HTR-8/SVneo (cell line): ENCODE measurements at regions not wholly inside any gene's neighbourhood (a gene's known extent, or its start where the extent isn't known, plus 50 kb on each side); places are given as distances from the start of the nearest gene placed in this dataset.
A peak's percentile ranks its signal among the peaks of the same experiment; 100 is the strongest.
"Not testable (repeated sequence)": the region's sequence is repeated elsewhere in the genome, so short reads cannot be mapped to it uniquely, and the experiment has no call there.

Source experiments
- DNase-seq: peaks from one replicate; pipeline ENCODE4 v3.0.0; 2011; ENCODE audit warnings: low spot score, mixed read lengths; ENCODE audit not compliant: insufficient read length
- FAIRE-seq: peaks from 2 replicates; lab custom pipeline; 2011; peaks lifted over from hg19 to GRCh38; lab: Jason Lieb, UNC

DNA sequence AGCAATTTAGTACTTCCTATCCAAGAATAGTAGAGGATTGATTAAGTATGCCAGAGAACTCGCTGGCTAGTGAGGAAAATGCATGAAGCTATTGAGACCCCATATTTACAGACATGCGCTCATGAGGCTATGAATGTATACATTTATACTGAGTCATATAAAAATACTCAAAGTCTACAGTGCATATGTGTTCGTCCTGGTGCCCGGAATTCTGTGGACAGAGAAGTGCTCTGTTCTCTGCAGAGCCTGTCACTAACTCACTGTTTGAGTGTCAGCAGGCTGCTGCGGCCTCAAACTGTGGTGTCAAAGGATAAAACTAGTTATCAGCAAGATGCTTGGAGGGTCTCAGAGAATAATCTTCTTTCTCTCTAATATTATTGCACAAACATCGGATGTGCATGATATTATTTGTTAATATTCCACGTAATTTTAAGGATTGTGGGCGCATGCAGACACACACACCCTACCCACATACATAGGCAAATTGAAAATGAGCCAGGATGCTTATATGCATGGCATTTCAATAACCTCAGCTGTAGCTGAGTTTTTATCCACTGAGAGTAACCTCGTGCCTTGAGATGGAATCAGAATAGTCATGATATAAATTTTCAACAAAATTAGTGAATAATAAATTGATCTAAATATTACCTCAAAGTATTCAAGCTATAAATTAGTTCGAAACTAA is 50.0 kb upstream of the TSC22D2 start:
- FAIRE-seq: no peak
- no peak for DNase-seq

DNA sequence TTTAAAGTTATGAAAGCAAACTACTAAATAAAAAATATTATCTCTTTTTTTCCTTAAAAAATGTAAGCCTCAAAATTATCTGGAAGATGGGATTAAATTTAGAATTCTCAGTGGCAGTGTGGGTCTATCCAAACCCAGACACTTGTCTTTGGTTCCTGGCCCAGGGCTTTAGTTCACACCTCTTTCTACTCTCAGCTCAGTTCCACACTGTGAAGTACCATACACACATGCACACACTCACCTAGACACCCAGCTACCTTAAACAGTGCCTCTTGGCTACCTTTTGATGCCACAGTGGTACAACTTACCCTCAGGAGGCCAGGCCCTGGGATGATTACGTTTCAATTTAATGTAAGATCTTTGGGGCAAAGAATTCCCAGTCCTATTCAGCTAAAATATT is 51.0 kb upstream of the TSC22D2 start:
- FAIRE-seq (no peak), DNase-seq (no peak)

DNA sequence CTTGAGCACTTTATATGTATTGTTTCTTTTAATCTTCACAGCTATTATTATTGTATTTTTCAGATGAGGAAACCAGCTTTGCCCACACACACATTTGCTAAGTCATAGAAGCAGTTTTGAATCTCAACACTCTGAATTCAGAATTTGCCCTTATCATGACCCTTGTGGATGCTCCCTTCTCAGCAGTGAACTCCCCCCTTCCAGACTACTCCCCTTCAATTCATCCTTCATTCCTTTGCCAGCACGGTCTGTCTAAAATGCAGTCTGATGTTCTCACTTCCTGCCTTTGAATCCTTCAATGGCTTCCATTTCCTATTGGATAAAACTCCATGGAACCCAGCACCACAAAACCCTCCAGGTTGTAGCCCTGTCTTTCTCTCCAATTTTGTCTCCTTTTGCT is 52.5 kb upstream of the TSC22D2 start:
- FAIRE-seq: no peak

DNA sequence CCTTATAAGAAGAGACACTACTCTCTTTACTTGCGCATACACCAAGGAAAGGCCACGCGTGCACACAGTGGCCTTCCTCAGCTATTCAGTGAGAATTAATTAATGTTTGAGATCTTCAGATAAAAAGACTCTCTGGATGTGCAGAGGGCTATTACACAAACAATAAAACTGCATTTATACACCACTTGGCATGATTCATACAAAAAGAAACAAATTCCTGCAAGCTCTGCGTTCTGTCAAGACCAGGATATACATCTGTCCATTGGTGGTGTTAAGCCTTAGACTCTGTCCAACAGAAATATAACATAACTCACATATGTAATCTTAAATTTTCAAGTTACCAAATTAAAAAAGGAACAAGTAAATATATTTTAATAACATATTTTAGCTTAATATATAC is 55.2 kb upstream of the TSC22D2 start:
- FAIRE-seq (no peak), DNase-seq (no peak)

More for the DNA sequence above, 52.5 kb upstream of the TSC22D2 start:
- DNase-seq: no peak

DNA sequence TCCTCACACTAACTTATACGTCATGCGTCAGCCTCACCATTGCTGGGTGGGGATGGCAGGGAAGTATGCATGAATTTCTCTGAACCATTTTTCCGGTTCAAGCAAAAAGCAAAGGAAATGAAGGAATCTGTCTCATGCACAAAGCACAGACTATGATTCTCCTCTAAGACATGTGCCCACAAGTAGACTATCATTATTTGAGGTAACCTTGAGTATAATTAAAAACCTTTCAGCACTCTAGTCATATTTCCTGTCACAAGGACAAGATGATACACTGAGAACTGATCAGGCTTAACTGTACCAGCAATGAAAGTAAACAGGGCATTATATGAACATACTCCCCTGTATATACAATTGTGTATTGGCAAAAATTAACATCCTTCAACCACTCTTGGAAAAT is 56.7 kb upstream of the TSC22D2 start:
- FAIRE-seq (no peak), DNase-seq (no peak)

DNA sequence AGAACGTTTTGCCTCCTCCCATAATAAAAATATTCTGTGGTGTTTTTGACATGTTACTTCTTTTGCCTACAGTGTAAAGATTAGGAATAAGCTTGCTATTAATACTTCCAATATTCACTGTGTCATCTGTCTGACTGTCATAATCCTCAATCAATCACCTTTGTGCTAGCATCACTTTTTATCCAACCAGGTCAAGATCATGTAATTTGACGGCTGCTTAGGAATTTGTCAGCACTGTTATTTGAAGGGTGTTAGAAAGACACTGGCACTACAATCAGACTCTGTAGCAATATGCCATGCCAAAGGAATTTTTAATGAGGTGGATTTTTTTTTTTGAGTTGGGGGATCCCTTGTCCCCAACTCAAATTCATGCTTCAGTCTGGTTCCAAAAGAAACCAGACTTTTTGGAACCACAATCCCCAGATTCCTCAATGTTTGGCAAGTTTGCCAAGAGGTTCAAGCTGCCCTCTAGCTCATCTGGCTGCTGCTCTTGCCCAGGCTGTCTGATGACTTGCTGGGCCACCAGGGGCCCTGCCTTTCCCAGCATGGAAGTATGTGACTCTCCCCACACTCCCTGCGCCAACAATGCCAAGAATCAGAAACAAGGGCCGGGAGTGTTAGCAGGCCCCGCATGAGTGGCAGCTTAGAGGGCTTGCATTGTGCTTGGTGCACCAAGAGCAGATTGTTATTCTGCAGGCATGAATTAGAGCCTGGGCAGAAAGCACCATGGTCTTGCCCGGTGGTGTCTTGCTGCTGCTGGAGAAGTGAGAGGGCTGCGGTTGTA is 58.6 kb upstream of the TSC22D2 start:
- no peak for FAIRE-seq
- DNase-seq: no peak

DNA sequence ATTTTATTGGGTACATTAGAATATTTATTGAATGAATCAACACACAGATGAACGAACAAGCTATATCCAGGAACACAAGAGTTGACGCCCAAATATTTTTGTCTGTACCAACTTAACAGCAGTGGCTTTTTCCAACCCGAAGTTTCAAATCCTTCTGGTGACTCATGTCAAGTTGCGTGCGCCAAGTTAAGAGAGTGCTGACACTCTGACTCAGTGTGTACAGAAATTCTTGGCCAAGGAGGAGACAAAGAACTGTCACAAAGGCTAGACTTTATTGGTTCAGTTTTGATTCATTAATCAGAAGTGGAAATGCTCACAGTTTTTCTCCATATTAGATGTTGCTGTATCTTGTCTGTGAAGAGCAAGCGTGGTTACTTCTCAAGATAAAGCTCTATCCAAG is 59.6 kb upstream of the TSC22D2 start:
- FAIRE-seq (no peak), DNase-seq (peak; percentile 73)

DNA sequence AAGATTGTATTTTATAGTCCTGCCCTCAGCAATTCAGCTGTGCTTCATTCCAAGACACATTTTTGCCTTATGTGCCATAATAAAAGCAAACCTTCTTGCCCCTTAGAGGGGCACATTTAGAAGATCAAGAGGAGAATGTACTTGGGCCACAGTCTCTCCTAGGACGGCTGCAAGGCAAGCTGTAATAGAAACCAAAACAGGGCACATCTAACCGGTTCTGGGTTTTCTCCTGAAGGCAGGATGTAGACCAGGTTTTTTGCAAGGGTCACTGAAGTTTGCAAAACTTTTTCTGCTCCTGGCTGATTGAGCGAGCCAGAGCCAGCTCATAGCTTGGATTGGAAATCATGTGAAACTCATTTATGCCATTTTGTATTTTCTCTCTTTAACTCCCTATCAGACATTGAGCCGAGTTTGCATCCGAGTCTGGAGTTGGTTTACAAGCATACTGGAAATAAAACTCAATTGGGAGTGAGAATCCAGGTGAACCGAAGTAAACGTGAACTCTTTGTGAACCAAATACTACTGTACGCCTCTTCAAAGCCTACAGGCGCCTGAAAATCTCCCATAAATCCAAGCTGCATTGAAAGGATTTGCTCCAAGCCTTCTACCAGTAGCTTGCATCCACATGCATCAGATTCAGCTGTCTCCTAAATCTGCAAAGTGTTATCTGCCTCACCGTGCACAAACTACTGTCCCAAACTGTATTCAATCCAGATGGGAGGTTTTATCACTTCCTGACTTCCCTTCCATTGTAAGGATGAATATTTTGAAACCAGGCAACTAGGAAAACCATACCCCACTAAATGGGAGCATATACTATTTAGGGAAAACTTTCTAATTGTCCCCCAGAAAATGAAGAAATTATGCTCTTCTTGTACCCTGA is 60.9 kb upstream of the TSC22D2 start:
- FAIRE-seq (no peak), DNase-seq (no peak)

DNA sequence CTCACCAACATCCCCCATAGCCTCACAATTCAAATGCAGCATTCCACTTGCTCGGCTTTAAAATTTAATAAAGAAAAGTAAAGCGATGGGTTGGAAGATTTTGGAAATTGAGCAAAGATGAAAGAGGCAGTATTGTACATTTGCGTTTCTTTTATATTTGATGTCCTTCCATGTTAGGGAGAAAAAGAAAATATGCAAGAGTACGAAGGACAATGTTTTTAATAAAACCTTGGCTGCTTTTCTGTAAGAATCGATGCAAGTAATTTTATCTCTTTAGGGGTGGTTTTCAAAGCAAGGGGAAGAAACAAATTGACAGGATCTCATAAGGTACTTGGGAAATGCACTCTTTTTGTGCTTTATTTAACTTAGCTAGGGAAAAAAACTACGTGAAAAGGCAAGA is 61.8 kb upstream of the TSC22D2 start:
- FAIRE-seq (no peak), DNase-seq (no peak)

DNA sequence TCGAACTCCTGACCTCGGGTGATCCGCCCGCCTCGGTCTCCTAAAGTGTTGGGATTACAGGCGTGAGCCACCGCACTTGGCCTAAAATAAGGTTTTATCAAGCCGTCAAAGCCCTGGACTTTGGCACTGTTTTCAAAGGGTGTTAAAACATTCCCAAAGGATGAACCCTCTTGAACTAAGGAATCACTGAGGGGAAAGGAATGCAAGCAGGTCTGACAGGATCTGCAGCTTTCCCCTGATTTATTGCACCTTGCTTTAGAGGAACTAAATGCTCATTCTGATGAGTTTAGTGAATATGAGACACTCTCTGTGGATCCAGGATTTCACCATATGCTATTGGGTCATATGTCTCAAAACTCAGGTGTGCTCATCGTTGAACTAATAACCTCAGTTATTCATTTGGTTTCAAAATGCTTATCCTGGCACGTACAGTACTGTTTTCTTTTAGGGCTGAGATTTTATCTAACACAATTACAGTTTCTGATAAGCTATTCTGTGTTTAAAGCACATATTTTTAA is 63.0 kb upstream of the TSC22D2 start:
- FAIRE-seq (peak; percentile 31), DNase-seq (peak; percentile 69)

DNA sequence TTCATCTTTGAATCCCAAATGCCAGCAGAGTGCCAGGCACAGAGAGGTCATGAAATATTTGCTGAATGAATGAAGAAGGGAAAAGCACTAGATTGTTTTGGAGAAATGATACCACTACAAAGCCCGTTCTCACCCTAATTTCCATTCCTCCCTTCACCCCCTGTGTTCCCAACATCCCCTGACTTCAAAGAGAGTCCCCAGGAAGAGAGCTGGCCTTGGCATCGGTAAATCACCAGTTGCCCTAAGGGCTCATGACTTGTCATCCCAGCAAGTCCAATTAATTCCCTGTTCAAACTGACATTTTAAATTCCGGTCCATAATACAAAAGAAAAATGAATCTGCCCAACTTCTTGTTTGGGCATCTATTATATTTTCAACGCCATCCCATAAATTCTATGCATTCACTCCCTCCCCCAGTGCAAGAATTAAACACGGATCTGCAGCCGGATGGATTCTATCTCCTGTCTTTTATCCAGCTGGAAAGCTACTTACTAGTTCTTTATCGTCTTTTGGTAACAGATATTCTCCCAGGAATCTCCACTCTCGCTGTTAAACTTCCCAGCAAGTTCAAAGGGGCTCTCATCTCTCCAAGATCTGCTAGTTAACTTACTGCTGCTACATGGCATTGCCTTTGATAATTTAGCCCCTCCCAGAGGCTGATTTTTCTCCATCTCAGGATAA is 63.9 kb upstream of the TSC22D2 start:
- DNase-seq (no peak), FAIRE-seq (no peak)

DNA sequence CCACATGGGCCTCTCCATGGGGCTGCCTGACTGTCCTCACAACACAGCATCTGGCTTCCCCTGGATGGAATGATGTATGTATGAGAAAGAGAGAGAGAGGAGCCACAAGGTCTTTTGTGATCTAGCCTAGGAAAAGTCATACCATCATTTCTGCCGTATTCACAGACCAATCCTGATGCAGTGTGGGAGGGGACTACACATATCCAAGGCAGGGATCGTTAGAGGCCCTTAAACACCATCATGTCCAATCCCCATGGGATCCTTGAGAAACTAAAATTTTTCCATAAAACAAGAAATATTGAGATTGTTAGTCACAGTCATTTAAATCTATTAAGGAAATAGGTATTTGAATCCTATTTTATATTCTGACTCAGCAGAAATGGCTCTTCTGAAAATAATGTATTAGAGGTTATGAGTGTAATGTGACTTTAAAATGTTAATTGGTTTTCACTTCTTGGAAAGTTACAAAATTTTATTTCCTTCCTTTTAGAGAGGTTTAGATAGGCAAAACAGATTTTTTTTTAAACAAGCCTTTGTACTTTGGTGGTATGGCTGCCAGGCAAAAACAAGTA is 65.1 kb upstream of the TSC22D2 start:
- FAIRE-seq (no peak), DNase-seq (no peak)

DNA sequence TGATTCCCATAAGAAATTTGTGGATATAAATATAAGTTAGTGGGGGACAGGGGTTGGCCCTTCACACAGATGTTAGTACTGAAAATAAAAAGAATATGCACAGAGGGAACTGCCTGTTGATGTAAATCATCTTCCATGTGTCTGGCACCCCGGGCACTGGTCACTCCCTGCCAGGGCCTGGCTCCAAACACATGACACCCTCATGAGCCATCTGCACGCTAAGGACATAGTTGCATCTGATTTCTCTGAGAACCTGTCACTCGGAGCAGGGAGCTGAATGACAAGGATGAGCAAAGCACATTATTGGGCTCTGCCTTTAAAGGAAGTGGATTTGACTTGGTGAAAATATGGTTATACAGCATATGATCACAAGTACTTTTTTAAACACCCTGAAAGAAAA is 66.2 kb upstream of the TSC22D2 start:
- FAIRE-seq: no peak
- no peak for DNase-seq

DNA sequence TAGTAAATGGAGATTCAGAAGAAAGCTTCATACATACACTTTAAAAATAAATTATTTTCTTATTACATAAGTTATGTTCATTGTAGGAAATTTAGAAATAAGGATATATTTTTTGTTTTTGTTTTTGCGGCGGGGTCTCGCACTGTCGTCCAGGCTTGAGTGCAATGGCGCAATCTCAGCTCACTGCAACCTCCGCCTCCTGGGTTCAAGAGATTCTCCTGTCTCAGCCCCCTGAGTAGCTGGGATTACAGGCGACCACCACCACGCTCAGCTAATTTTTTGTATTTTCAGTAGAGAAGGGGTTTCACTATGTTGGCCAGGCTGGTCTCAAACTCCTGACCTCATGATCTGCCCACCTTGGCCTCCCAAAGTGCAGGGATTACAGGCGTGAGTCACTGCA is 71.7 kb upstream of the TSC22D2 start:
- not testable (repeated sequence) for FAIRE-seq, DNase-seq

DNA sequence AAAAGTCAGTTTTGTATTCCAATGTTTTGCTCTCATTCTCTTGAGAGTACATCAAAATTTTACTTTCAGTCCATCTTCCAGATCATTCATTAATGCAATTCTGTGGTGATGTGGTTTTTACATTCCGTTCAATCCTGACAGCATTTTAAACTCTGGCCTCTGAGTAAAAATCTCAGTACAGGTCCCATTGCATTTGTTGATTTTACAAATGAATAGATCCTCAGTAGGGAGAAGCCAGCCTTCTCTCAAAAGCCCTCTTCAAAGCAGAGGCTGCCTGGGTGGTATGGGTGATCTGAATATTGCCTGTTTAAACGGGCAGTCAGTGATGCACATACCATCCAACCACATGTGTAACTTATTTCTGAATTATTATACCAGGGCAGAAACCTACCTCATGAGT is 72.5 kb upstream of the TSC22D2 start:
- DNase-seq (no peak), FAIRE-seq (peak; percentile 52)

DNA sequence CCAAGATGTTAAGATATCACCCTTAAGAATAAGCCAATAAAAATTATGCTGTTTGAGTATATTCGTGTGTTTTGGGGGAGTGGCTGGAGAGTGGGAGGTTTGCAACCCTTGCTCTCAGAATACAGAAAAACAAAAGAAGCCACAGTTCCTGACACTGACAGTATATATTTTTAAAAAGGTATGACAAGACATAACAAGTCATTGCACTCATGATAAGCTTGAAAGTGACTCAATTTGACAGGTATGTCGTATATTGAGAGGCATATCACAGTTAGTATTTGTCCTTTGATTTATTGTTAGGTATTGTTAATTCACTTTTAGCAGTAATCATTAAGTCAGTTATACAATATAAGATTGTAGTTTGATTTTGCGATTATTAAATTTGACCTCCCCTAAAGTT is 73.1 kb upstream of the TSC22D2 start:
- DNase-seq (no peak), FAIRE-seq (no peak)

DNA sequence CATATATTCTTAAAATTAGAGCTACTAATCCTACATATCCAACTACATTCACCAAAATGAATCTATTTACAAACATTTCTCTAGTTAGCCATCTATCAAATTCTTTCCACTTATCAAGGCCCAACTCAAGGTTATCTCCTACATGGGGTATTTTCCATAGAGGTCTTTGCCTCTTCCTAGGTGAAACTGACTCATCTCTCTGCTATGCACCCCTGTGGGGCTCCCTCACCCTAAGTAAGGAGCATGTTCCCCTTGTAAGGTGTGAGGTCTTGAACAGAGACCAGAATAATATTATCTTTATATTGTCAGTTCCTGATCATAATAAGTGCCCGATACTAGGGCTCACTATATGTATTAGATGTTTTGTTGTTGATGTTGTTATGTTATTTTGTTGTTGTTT is 74.6 kb upstream of the TSC22D2 start:
- DNase-seq: no peak
- no peak for FAIRE-seq

DNA sequence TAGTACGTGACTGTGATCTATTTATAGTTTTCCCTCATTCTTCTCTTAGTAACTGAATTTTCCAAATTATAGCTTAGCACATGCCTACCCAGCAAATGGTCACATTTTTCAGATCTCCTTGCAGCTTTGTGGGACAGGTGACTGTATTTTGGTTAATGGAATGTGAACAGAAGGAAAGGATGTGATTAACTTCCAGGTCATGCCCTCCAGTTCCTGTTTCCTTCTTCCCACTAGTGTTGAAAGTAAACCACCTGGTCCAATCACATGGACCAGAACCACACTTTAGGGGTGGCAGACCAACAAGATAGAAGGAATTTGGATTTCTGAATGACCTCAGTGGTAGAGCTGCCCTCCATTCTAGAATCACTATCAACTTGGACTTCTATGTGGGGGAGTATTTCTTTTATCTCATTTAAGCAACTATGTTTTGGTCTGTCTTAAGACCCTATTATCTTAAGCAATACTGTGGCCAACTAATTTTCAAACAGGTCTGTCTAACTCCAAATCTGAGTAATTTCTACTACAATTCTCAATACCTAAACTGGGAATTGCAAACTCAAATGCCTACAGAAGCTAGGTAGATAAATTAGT is 76.0 kb upstream of the TSC22D2 start:
- no peak for DNase-seq
- FAIRE-seq: no peak

DNA sequence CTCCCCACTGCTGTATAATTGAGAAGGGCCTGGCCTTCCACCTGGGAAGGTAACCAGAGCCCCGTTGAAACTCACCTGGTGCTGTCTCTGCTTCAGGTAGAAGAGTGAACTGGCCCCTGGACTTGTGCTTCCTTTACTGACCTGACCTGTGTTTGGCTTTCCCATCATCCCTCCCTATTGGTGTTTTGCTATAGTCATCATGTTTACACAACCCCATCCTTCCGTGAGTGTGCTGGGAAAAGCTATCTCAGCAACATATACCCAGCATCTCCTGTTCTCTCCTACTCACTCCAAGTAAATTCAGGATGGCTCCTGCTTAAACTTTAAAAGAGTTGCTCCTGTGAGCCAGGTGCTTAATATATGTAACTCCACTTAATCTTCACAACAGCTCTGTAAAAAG is 77.2 kb upstream of the TSC22D2 start:
- DNase-seq: no peak
- peak; percentile 33 for FAIRE-seq
